PC-3 (cell line): ENCODE measurements at regions not wholly inside any gene's neighbourhood (a gene's known extent, or its start where the extent isn't known, plus 50 kb on each side); places are given as distances from the start of the nearest gene placed in this dataset.

ENCODE experiments used
- EZH2 ChIP-seq: fragments of 300-600 bp; sonication (generic); IDR thresholded peaks from one replicate; pipeline ENCODE4 v1.6.1; 2017; ENCODE audit warnings: antibody characterized with exemption, mild to moderate bottlenecking, low read length; ENCODE audit not compliant: unreplicated experiment
- TF ChIP-seq, protein P1 (sequence below): fragments of 300-600 bp; sonication (generic); conservative IDR thresholded peaks from 2 replicates; pipeline ENCODE4 v1.5.1; 2017; ENCODE audit warnings: antibody characterized with exemption, low read depth, mild to moderate bottlenecking, low read length

GRCh38 chr21:22223385-22223784 lies 1225.2 kb downstream of the NCAM2 start:
- TF ChIP-seq, protein P1, sequence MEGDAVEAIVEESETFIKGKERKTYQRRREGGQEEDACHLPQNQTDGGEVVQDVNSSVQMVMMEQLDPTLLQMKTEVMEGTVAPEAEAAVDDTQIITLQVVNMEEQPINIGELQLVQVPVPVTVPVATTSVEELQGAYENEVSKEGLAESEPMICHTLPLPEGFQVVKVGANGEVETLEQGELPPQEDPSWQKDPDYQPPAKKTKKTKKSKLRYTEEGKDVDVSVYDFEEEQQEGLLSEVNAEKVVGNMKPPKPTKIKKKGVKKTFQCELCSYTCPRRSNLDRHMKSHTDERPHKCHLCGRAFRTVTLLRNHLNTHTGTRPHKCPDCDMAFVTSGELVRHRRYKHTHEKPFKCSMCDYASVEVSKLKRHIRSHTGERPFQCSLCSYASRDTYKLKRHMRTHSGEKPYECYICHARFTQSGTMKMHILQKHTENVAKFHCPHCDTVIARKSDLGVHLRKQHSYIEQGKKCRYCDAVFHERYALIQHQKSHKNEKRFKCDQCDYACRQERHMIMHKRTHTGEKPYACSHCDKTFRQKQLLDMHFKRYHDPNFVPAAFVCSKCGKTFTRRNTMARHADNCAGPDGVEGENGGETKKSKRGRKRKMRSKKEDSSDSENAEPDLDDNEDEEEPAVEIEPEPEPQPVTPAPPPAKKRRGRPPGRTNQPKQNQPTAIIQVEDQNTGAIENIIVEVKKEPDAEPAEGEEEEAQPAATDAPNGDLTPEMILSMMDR, result no peak
- TF ChIP-seq EZH2, result no peak
